ENCODE measurements at regions not wholly inside any gene's neighbourhood (a gene's known extent, or its start where the extent isn't known, plus 50 kb on each side); places are given as distances from the start of the nearest gene placed in this dataset.

- TF ChIP-seq CTCF (IDR thresholded peaks at IDR 0.05; ENCODE audit: poor library complexity, severe bottlenecking) (no peak), TAF1 (IDR thresholded peaks at IDR 0.05; ENCODE audit: low read depth) (no peak), EZH2 (IDR thresholded peaks at IDR 0.05; ENCODE audit: borderline replicate concordance, insufficient read depth, low read length, poor library complexity, severe bottlenecking) (no peak), EP300 (conservative IDR thresholded peaks at IDR 0.05; ENCODE audit: poor library complexity, severe bottlenecking) (no peak)
Measured at GRCh38 chr1:29975036-29975694, 738.8 kb downstream of the PTPRU start.

Data from neural cell (in vitro differentiated cells).